ENCODE measurements at regions not wholly inside any gene's neighbourhood (a gene's known extent, or its start where the extent isn't known, plus 50 kb on each side); places are given as distances from the start of the nearest gene placed in this dataset.

DNA sequence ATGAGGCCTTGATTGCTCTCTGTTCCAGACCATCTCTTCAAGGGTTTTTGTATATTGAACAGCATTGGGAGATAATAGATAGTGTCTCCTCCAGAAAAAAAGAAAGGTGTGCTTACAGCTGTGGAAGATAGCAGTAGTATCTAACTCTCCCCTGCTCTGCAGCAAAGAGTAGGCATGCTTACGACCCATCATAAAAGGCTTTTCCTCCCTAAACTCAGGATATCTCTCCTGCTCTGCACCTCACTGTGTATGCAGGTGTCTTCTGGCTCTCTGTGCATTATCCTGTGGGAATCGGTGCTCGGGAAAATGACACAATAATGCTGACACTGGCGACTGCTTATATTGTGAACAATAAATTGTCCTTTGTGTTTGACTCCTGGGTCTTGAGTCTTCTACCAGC, 216.0 kb downstream of the RAB28 start:
- TF ChIP-seq EP300 (IDR thresholded peaks at IDR 0.05) (no peak), CTCF (IDR thresholded peaks at IDR 0.05) (no peak)

Measured in sigmoid colon (tissue), 4 donors.